Mammary epithelial cell (primary cell): ENCODE measurements at regions not wholly inside any gene's neighbourhood (a gene's known extent, or its start where the extent isn't known, plus 50 kb on each side); places are given as distances from the start of the nearest gene placed in this dataset.

Source experiments
- CTCF ChIP-seq, 2 donors: IDR thresholded peaks in 1 of 2; conservative IDR thresholded peaks in 1 of 2; 2 replicates each; pipeline ENCODE4 v1.5.1; 2011 to 2012; ENCODE audit warnings: inconsistent platforms in 2 of 2, low read length in 2 of 2, mild to moderate bottlenecking in 2 of 2, control low read depth in 1 of 2, low read depth in 1 of 2; ENCODE audit not compliant: insufficient read depth in 1 of 2; ENCODE audit errors: extremely low read depth in 1 of 2
- EZH2 ChIP-seq: IDR thresholded peaks from 2 replicates; pipeline ENCODE4 v1.6.1; 2012; ENCODE audit warnings: low read length, inconsistent platforms, borderline replicate concordance

GRCh38 chr1:95614197-95614596 lies 380.2 kb downstream of the RWDD3 start:
- no peak for TF ChIP-seq CTCF (conservative IDR thresholded peaks at IDR 0.05 in 1 of 2, IDR thresholded peaks at IDR 0.05 in 1 of 2; ENCODE audit: extremely low read depth in 1 of 2, insufficient read depth in 1 of 2, low read depth in 1 of 2, low read length in 2 of 2)
- no peak for TF ChIP-seq EZH2
